SK-N-SH (cell line): ENCODE measurements at regions not wholly inside any gene's neighbourhood (a gene's known extent, or its start where the extent isn't known, plus 50 kb on each side); places are given as distances from the start of the nearest gene placed in this dataset.
"Not testable (repeated sequence)": the region's sequence is repeated elsewhere in the genome, so short reads cannot be mapped to it uniquely, and the experiment has no call there.

ENCODE experiments used
- CTCF ChIA-PET: fragments of 300-600, 350-600 bp; formaldehyde crosslinking; extraction: SDS; loops from one replicate; lab custom pipeline; 2021; lab: Yijun Ruan, JAX
- POLR2A ChIA-PET: fragments of 350-600 bp; sonication (Branson Sonifier 250); formaldehyde crosslinking; extraction: SDS; loops from one replicate; lab custom pipeline; 2020; ENCODE audit warnings: antibody characterized with exemption, inconsistent platforms; lab: Yijun Ruan, JAX
- DNase-seq: peaks from one replicate; pipeline ENCODE4 v3.0.0; 2012
- H2AFZ ChIP-seq: fragments of 200-600 bp; sonication (generic); 2 replicates; pipeline ENCODE4 v1.8.1; 2016; ENCODE audit warnings: antibody characterized with exemption, mild to moderate bottlenecking, low read depth
- H3F3A ChIP-seq: fragments of 200-600 bp; sonication (generic); replicated peaks from 2 replicates; pipeline ENCODE3; 2016; ENCODE audit warnings: antibody characterized with exemption, mild to moderate bottlenecking; ENCODE audit not compliant: insufficient read depth
- H3K27ac ChIP-seq, 2 experiments: fragments of 200-500 bp in 1 of 2; fragments of 200-600 bp in 1 of 2; sonication (Bioruptor generic) in 1 of 2; sonication (generic), shearing (Covaris generic) in 1 of 2; 2 replicates each; pipeline versions ENCODE4 v1.5.1 to v1.6.1; 2014 to 2016; ENCODE audit warnings: low read depth in 2 of 2, inconsistent platforms in 1 of 2, low read length in 1 of 2, mild to moderate bottlenecking in 1 of 2, mixed read lengths in 1 of 2
- H3K27me3 ChIP-seq: fragments of 200-600 bp; sonication (generic), shearing (Covaris generic); 2 replicates; pipeline ENCODE4 v1.6.1; 2016; ENCODE audit warnings: mixed run types; ENCODE audit not compliant: insufficient read depth
- H3K36me3 ChIP-seq, 2 experiments: fragments of 200-500 bp in 1 of 2; fragments of 200-600 bp in 1 of 2; sonication (Bioruptor generic) in 1 of 2; sonication (generic) in 1 of 2; replicated peaks in 1 of 2; 2 replicates each; pipeline versions ENCODE3 to v1.5.1; 2014 to 2016; ENCODE audit warnings: low read length in 1 of 2, mild to moderate bottlenecking in 1 of 2; ENCODE audit not compliant: insufficient read depth in 2 of 2, control insufficient read depth in 1 of 2
- H3K4me1 ChIP-seq, 2 experiments: fragments of 200-500 bp in 1 of 2; fragments of 200-600 bp in 1 of 2; sonication (Bioruptor generic) in 1 of 2; sonication (generic), shearing (Covaris generic) in 1 of 2; 2 replicates each; pipeline versions ENCODE4 v1.5.1 to v1.6.1; 2014 to 2016; ENCODE audit warnings: low read depth in 1 of 2, low read length in 1 of 2, mixed run types in 1 of 2; ENCODE audit not compliant: insufficient read depth in 2 of 2, control insufficient read depth in 1 of 2
- H3K4me2 ChIP-seq: fragments of 200-600 bp; sonication (generic), shearing (Covaris generic); 2 replicates; pipeline ENCODE4 v1.6.1; 2017; ENCODE audit warnings: mixed run types
- H3K4me3 ChIP-seq, 2 experiments: fragments of 200-500 bp in 1 of 2; fragments of 200-600 bp in 1 of 2; sonication (Bioruptor generic) in 1 of 2; sonication (generic), shearing (Covaris generic) in 1 of 2; 2 replicates each; pipeline versions ENCODE4 v1.5.1 to v1.8.1; 2014 to 2016; ENCODE audit warnings: low read depth in 2 of 2, inconsistent platforms in 1 of 2, low read length in 1 of 2, mild to moderate bottlenecking in 1 of 2, mixed read lengths in 1 of 2, moderate library complexity in 1 of 2
- H3K79me2 ChIP-seq: fragments of 200-600 bp; sonication (generic); 2 replicates; pipeline ENCODE4 v1.8.1; 2017; ENCODE audit warnings: mild to moderate bottlenecking; ENCODE audit not compliant: insufficient read depth
- H3K9ac ChIP-seq: fragments of 200-600 bp; sonication (generic); 2 replicates; pipeline ENCODE4 v1.6.1; 2017; ENCODE audit warnings: mixed run types
- H3K9me2 ChIP-seq: fragments of 200-600 bp; sonication (generic); 2 replicates; pipeline ENCODE4 v1.6.1; 2017; ENCODE audit warnings: mixed run types
- H3K9me3 ChIP-seq: fragments of 200-600 bp; sonication (generic); 2 replicates; pipeline ENCODE4 v1.6.1; 2017; ENCODE audit warnings: mixed run types, mild to moderate bottlenecking, moderate library complexity
- H4K20me1 ChIP-seq: fragments of 200-600 bp; sonication (generic); 2 replicates; pipeline ENCODE4 v1.6.1; 2017; ENCODE audit warnings: mild to moderate bottlenecking, mixed run types; ENCODE audit not compliant: insufficient read depth
- WGBS: methylation state at CpG from one replicate; pipeline ENCODE4 v1.1.6; 2017; ENCODE audit warnings: low lambda C conversion rate; 5-methylcytosine and 5-hydroxymethylcytosine counted together

DNA sequence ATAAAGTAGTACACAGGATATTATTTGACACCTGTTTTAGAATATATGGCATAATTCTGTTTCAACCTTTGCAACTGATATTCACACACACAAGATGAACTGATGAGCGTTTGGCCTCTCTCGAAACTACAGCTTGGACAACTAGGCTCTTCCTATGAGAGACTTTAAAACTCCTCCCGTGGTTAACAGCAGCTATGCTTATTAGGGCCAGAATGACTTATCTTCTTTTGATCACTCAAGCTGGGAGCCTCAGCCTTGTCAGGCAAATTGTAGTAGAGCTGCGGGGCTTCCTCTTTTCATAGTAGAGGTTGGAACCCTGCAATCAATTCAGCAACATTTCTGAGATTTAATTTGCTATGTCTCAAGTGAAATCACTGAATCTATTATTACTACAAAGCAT, 381.3 kb upstream of the ANKRD20A1 start:
- H3K4me2 ChIP-seq, H3K27ac ChIP-seq, H3K4me1 ChIP-seq, POLR2A ChIA-PET, H3F3A ChIP-seq, H3K9me3 ChIP-seq, H3K9ac ChIP-seq, H3K9me2 ChIP-seq, H3K79me2 ChIP-seq, DNase-seq, H2AFZ ChIP-seq, H4K20me1 ChIP-seq, H3K36me3 ChIP-seq, CTCF ChIA-PET, H3K27me3 ChIP-seq, H3K4me3 ChIP-seq: not testable (repeated sequence)
- WGBS, result 0% methylated on average over 1 of the region's 4 CpGs

DNA sequence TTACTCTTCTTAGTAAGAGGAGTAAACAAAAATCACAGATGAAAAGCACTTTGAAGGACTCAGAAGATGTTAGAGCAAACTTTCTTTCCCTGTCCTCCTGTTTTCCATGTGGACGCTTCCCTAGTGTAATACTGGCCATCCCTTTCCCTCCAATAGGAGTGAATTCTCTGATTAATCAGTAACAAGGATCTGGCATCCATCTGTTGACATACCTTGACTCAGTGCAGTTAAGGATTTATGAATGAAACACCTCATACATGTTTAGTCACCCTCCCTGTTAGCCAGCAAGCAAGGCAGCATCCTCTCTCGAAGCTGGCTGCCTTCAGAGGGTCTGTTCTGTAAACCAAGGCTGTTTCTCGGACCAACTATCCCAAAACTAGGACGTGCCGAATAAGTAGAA, 388.0 kb upstream of the ANKRD20A1 start:
- POLR2A ChIA-PET, H3K27me3 ChIP-seq, H3K4me1 ChIP-seq, H3K9me2 ChIP-seq, H3K4me2 ChIP-seq, H3K36me3 ChIP-seq, H2AFZ ChIP-seq, H3F3A ChIP-seq, H3K79me2 ChIP-seq, H4K20me1 ChIP-seq, H3K27ac ChIP-seq, H3K9me3 ChIP-seq, H3K9ac ChIP-seq, DNase-seq, CTCF ChIA-PET, H3K4me3 ChIP-seq: not testable (repeated sequence)
- WGBS, result no CpG with 5 or more reads among the region's 5 CpGs

DNA sequence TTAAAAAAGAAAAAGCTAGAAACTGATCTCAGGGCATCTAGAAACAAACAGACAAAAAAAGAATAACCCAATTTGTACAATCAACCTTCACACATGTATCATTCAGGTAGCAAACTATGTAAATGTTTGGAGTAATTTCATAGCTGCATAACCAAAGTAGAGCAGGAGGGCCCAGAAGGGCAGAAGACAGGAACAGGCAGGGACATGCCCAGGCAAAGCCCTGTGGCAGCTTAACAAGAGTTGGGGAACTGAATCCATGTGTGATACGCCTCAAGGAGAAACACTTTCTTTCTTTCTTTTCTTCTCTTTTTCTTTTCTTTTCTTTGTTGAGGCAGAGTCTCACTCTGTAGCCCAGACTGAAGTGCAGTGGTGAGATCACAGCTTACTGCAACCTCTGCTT, 390.4 kb upstream of the ANKRD20A1 start:
- H3K79me2 ChIP-seq, DNase-seq, H3F3A ChIP-seq, H3K27ac ChIP-seq, H4K20me1 ChIP-seq, POLR2A ChIA-PET, H3K36me3 ChIP-seq, H3K4me3 ChIP-seq, H3K27me3 ChIP-seq, H3K9me3 ChIP-seq, H2AFZ ChIP-seq, H3K9me2 ChIP-seq, CTCF ChIA-PET, H3K4me2 ChIP-seq, H3K4me1 ChIP-seq, H3K9ac ChIP-seq: not testable (repeated sequence)
- no CpG with 5 or more reads among the region's 1 CpG for WGBS

DNA sequence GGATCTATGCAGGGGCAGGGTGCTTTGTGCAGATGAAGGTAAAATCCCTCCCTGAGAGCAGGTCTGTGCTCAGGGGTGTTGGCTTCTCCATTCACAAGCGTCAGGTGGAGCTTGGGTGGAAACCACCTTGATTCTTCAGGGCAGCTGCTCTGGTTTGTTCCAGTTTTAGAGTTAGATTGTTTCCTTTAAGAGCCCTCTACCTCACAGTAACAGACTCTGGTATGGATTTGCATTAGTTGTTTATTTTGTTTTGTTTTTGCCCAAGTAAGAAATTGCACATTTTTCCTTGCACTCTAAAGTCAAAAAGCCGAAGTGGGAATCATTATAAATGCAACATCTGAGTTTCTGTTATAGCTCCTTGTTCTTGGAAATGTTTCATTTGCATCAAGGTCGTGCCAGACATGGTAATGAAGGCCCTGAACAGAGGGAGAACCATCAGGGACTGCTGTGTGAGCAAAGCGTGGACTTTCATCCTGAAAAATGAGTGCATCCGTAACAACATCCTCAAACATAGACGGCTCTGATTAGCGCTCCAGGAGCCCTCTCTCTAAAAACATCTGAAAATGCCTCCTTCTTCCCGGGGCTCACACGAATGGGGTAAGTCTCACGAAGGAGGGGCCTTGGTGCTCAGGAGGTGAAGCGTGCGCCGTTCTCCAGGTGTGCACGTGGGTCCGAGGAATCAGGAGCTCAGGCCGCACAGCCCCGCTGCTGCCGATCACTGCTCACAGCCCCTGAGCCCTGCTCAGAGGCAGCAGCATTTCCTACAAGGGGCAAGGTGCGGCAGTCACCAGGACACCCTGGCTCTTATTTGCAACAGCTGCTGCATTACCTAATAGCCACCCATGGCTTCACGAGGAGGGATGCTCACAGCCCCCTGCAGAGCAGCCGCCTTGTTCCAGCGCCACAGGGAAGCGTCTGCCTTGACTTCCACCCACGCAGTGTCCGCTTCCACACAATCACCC, 396.7 kb upstream of the ANKRD20A1 start:
- H3K4me3 ChIP-seq, H3K79me2 ChIP-seq, DNase-seq, H4K20me1 ChIP-seq, H3K9me2 ChIP-seq, H2AFZ ChIP-seq, CTCF ChIA-PET, H3K4me2 ChIP-seq, H3K36me3 ChIP-seq, H3K4me1 ChIP-seq, H3K27ac ChIP-seq, POLR2A ChIA-PET, H3F3A ChIP-seq, H3K9ac ChIP-seq, H3K9me3 ChIP-seq, H3K27me3 ChIP-seq: not testable (repeated sequence)
- WGBS, result no CpG with 5 or more reads among the region's 25 CpGs

DNA sequence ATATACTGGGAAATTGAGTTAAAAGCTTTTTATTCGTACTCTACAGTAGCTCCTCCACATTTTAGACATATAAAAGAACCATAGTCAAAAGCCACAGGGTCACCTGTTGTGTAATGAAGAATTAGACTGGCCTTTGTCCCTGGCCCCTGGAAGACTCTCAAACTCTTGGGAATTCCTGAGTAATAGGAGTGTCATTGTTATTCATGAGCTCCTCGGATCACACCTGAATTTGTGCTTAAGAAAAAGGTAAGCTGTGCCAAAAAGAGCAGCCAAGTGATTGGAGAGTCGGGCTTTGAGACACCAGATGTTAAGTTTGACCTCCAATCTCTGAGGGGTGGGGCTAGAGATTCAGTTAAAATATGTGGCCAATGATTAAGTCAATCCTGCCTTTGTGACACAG, 405.8 kb upstream of the ANKRD20A1 start:
- H3K4me1 ChIP-seq, H3K79me2 ChIP-seq, DNase-seq: not testable (repeated sequence)

DNA sequence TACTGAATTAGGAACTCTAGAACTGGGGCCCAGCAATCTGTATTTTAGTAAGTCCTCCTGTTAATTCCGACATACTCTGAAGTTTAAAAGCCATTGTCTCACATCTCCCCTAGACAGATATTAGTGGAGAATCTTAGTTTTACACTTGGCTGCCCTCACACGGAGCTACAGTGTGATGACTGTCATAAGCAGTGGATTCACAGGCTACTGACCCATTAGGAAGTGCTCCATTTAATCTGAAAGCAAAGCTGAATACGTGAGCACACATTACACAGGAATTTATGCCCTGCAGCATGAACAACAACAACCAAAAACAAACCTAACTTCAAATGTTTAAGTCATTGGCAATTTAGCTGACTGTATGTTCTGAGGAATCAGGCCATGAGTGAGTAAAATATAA, 416.4 kb upstream of the ANKRD20A1 start:
- H2AFZ ChIP-seq, H3K4me2 ChIP-seq, H4K20me1 ChIP-seq, H3K4me1 ChIP-seq, DNase-seq, POLR2A ChIA-PET, H3K27ac ChIP-seq, H3K9ac ChIP-seq, H3K4me3 ChIP-seq, H3K79me2 ChIP-seq, H3F3A ChIP-seq, H3K27me3 ChIP-seq, H3K9me2 ChIP-seq, H3K36me3 ChIP-seq, H3K9me3 ChIP-seq, CTCF ChIA-PET: not testable (repeated sequence)
- WGBS, result no CpG with 5 or more reads among the region's 3 CpGs

More for the DNA sequence above, 405.8 kb upstream of the ANKRD20A1 start:
- H3K9ac ChIP-seq, H3K27me3 ChIP-seq, H3K9me3 ChIP-seq, H3F3A ChIP-seq, CTCF ChIA-PET, H3K4me2 ChIP-seq, H2AFZ ChIP-seq, POLR2A ChIA-PET, H3K36me3 ChIP-seq, H3K9me2 ChIP-seq, H4K20me1 ChIP-seq, H3K4me3 ChIP-seq, H3K27ac ChIP-seq: not testable (repeated sequence)
- WGBS, result no CpG with 5 or more reads among the region's 3 CpGs
